MCF 10A (cell line): ENCODE measurements at regions not wholly inside any gene's neighbourhood (a gene's known extent, or its start where the extent isn't known, plus 50 kb on each side); places are given as distances from the start of the nearest gene placed in this dataset.

Source experiments
- BruUV-seq: library from RNA; stranded (reverse); fragments of 400-500 nt; replicated peaks from 2 replicates; lab custom pipeline; 2021; lab: Mats Ljungman, UMichigan
- CTCF ChIA-PET: fragments of 300-600 bp; sonication (Branson Sonifier 250); formaldehyde crosslinking; extraction: SDS; loops from one replicate; lab custom pipeline; 2021; ENCODE audit warnings: antibody characterized with exemption, inconsistent platforms; lab: Yijun Ruan, JAX
- POLR2A ChIA-PET: fragments of 300-600, 350-650 bp; sonication (Branson Sonifier 250); formaldehyde crosslinking; extraction: SDS; loops from one replicate; lab custom pipeline; 2020; ENCODE audit warnings: antibody characterized with exemption, inconsistent platforms; lab: Yijun Ruan, JAX
- DNase-seq: peaks from one replicate; pipeline ENCODE4 v3.0.0-alpha.2; 2018; ENCODE audit not compliant: unreplicated experiment
- H3K27ac Mint-ChIP-seq: one replicate; pipeline ENCODE4 v1.8.0; 2022; ENCODE audit warnings: mild to moderate bottlenecking, low read depth, mixed read lengths; ENCODE audit not compliant: unreplicated experiment
- H3K27me3 Mint-ChIP-seq: one replicate; pipeline ENCODE4 v1.8.0; 2022; ENCODE audit warnings: mixed read lengths; ENCODE audit not compliant: insufficient read depth, unreplicated experiment
- H3K36me3 Mint-ChIP-seq: one replicate; pipeline ENCODE4 v1.8.0; 2022; ENCODE audit warnings: mild to moderate bottlenecking, moderate library complexity, mixed read lengths; ENCODE audit not compliant: insufficient read depth, unreplicated experiment
- H3K4me1 Mint-ChIP-seq: one replicate; pipeline ENCODE4 v1.8.0; 2022; ENCODE audit warnings: mixed read lengths; ENCODE audit not compliant: insufficient read depth, unreplicated experiment
- H3K4me3 Mint-ChIP-seq: one replicate; pipeline ENCODE4 v1.8.0; 2022; ENCODE audit warnings: mild to moderate bottlenecking, moderate library complexity, mixed read lengths; ENCODE audit not compliant: unreplicated experiment
- H3K9me3 Mint-ChIP-seq: one replicate; pipeline ENCODE4 v1.8.0; 2022; ENCODE audit warnings: mixed read lengths; ENCODE audit not compliant: unreplicated experiment
- intact Hi-C: fragments of 100-400 bp; cut with micrococcal nuclease; formaldehyde crosslinking; loops from 2 replicates; pipeline ENCODE4 v1.14.1; 2022
- TF ChIP-seq, protein P1 (sequence below): fragments of 200-600 bp; IDR thresholded peaks from one replicate; pipeline ENCODE4 v1.8.0; 2022; ENCODE audit warnings: antibody characterized with exemption, mild to moderate bottlenecking; ENCODE audit not compliant: unreplicated experiment

DNA sequence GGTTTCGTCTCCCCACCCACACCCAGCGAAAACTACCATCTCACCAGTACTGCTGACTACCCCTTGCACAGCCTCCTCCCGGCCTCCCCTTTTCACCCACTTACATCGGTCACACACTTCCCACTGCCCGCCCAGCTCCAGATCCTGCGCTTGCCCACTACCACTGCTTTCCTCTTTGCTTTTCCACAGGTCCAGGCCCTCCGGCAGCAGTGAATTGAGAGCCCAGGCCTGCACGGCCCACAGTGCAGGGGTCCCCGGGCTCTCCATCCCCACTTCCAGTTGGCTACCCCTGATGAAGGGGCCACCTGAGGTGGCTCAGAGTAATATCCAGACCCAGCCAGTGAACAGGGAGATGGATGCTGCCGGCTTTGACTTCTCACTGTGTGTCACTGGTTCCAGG is 120.2 kb upstream of the FSTL4 start:
- peaks cover 6% of the 10 kb centered on the region for H3K4me1 Mint-ChIP-seq
- TF ChIP-seq, protein P1, sequence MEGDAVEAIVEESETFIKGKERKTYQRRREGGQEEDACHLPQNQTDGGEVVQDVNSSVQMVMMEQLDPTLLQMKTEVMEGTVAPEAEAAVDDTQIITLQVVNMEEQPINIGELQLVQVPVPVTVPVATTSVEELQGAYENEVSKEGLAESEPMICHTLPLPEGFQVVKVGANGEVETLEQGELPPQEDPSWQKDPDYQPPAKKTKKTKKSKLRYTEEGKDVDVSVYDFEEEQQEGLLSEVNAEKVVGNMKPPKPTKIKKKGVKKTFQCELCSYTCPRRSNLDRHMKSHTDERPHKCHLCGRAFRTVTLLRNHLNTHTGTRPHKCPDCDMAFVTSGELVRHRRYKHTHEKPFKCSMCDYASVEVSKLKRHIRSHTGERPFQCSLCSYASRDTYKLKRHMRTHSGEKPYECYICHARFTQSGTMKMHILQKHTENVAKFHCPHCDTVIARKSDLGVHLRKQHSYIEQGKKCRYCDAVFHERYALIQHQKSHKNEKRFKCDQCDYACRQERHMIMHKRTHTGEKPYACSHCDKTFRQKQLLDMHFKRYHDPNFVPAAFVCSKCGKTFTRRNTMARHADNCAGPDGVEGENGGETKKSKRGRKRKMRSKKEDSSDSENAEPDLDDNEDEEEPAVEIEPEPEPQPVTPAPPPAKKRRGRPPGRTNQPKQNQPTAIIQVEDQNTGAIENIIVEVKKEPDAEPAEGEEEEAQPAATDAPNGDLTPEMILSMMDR: no peak
- no peaks in the 10 kb centered on the region for H3K9me3 Mint-ChIP-seq
- H3K4me3 Mint-ChIP-seq: no peak overlapping the region
- BruUV-seq: no TSS peak
- peaks cover 3% of the 10 kb centered on the region for H3K27me3 Mint-ChIP-seq
- POLR2A ChIA-PET: interaction anchor here (1.0 kb wide), 1 partner anchor 11 kb away, joined by 3 read pairs; no protein-coding TSS in a partner anchor
- H3K36me3 Mint-ChIP-seq: no peaks in the 10 kb centered on the region
- DNase-seq: no peak
- intact Hi-C loops: no loop called here
- H3K27ac Mint-ChIP-seq: no peak overlapping the region
- CTCF ChIA-PET: interaction anchor here (1.2 kb wide), 1 partner anchor 14 kb away, joined by 4 read pairs; no protein-coding TSS in a partner anchor

DNA sequence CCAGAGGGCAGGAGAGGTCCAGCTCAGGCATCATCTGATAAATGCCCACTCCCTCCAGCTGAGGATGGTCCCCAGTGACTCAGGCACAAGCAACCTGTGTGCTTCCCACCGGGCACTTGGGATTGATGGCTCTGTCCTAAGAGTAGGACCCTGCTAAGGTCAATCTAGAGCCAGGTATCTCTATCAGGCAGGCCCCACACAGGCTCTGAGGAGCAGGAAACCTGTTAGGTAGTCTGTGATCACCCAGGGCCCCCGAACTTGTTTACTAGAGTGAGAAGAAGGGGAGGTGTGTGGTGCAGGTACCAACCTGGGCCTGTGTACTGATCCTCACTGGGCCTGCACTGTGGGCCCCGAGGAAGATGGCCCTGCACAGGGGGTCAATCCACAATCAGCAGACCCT is 119.6 kb upstream of the FSTL4 start:
- BruUV-seq: no TSS peak
- no peaks in the 10 kb centered on the region for H3K9me3 Mint-ChIP-seq
- TF ChIP-seq, protein P1: no peak
- POLR2A ChIA-PET: no interaction called here
- H3K4me3 Mint-ChIP-seq: no peak overlapping the region
- no peak overlapping the region for H3K27ac Mint-ChIP-seq
- no peak for DNase-seq
- intact Hi-C loops: no loop called here
- H3K27me3 Mint-ChIP-seq: peaks cover 9% of the 10 kb centered on the region
- peaks cover 6% of the 10 kb centered on the region for H3K4me1 Mint-ChIP-seq
- CTCF ChIA-PET: interaction anchor here (0.5 to 0.9 kb wide), 2 partner anchors 14 to 144 kb away, joined by 3 read pairs; no protein-coding TSS in a partner anchor
- H3K36me3 Mint-ChIP-seq: no peaks in the 10 kb centered on the region

DNA sequence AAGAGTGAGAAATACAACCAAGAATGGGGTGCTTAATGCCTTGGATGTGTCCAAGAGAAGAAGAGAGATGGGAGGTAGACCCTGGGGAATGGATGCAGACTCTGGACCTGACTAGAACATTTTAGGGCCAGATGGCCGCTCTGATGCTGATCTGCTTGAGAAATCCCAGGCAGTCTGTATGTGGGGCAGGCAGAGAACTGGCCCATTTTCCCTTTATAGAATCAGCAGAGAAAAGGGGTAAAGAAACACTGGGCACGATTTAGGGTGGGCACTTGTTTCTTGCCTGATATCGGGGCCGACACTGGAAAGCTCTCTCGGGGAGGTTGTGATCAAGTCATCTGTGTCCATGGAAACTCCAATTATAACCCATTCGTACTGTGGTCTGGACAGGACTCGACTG is 118.5 kb upstream of the FSTL4 start:
- H3K4me3 Mint-ChIP-seq: no peak overlapping the region
- intact Hi-C loops: no loop called here
- H3K27me3 Mint-ChIP-seq: peaks cover 17% of the 10 kb centered on the region
- H3K27ac Mint-ChIP-seq: no peak overlapping the region
- BruUV-seq: no TSS peak
- CTCF ChIA-PET: no interaction called here
- TF ChIP-seq, protein P1: no peak
- no peaks in the 10 kb centered on the region for H3K36me3 Mint-ChIP-seq
- no peak for DNase-seq
- peaks cover 6% of the 10 kb centered on the region for H3K4me1 Mint-ChIP-seq
- POLR2A ChIA-PET: no interaction called here
- H3K9me3 Mint-ChIP-seq: no peaks in the 10 kb centered on the region

DNA sequence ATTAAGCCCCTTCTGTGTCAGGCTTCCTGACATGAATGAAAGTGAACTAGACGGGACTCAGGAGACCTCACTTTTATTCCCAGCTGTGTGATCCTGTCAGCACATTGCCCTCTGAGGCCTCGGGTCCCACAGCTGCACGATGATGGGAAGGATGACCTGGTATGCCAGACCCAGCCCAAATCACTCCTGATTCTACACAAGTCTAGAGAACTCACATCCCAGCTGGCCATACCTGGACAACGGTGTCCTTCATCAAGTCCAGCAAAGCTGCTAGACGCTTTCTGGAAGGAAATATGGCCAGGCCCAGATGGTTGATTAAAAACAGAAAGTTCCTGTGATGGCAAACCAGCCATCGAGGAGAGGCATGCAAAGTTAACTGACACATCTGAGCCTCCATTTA is 118.0 kb upstream of the FSTL4 start:
- DNase-seq: no peak
- no peak overlapping the region for H3K27ac Mint-ChIP-seq
- intact Hi-C loops: no loop called here
- ChIA-PET CTCF (no interaction called here), POLR2A (no interaction called here)
- H3K36me3 Mint-ChIP-seq: no peaks in the 10 kb centered on the region
- TF ChIP-seq, protein P1: no peak
- no peak overlapping the region for H3K4me3 Mint-ChIP-seq
- peaks cover 20% of the 10 kb centered on the region for H3K27me3 Mint-ChIP-seq
- H3K4me1 Mint-ChIP-seq: peaks cover 3% of the 10 kb centered on the region
- no peaks in the 10 kb centered on the region for H3K9me3 Mint-ChIP-seq
- no TSS peak for BruUV-seq
